ENCODE measurements at regions not wholly inside any gene's neighbourhood (a gene's known extent, or its start where the extent isn't known, plus 50 kb on each side); places are given as distances from the start of the nearest gene placed in this dataset.

- Histone ChIP-seq H3K27ac (no peak overlapping the region), H3K9me3 (ENCODE audit: low read depth) (no peaks in the 10 kb centered on the region), H3K9ac (no peak overlapping the region), H3K27me3 (replicated peaks; ENCODE audit: insufficient read depth) (no peaks in the 10 kb centered on the region), H2AFZ (no peak overlapping the region), H3K9me2 (ENCODE audit: insufficient read depth) (no peaks in the 10 kb centered on the region), H3K4me2 (ENCODE audit: unreplicated experiment) (no peak overlapping the region), H3F3A (ENCODE audit: insufficient read depth) (no peaks in the 10 kb centered on the region), H4K20me1 (ENCODE audit: insufficient read depth) (no peaks in the 10 kb centered on the region), H3K4me3 (no peak overlapping the region), H3K79me2 (ENCODE audit: insufficient read depth) (no peaks in the 10 kb centered on the region), H3K36me3 (ENCODE audit: low read depth) (no peaks in the 10 kb centered on the region), H3K4me1 (ENCODE audit: insufficient read depth) (peaks cover 7% of the 10 kb centered on the region)
- no peak for TF ChIP-seq EZH2 (IDR thresholded peaks at IDR 0.05; ENCODE audit: insufficient read depth, poor library complexity, severe bottlenecking)
- no peak for TF ChIP-seq EZH2phosphoT487 (IDR thresholded peaks at IDR 0.05; ENCODE audit: insufficient read depth, low read depth)
- in situ Hi-C loops (cut with MboI): no loop called here
- 24% methylated on average over 1 of the region's 1 CpG for WGBS, 2 experiments (ENCODE audit: low coverage in 1 of 2, low lambda C conversion rate in 2 of 2, missing lambda C conversion rate in 2 of 2)
- peak; percentile 20 for DNase-seq
Observed at GRCh38 chr7:80403686-80404241, 108.1 kb downstream of the GNAT3 start.

- Histone ChIP-seq H3K9me3 (ENCODE audit: low read depth) (no peaks in the 10 kb centered on the region), H3K4me3 (no peak overlapping the region), H3K9ac (no peak overlapping the region), H3K4me1 (ENCODE audit: insufficient read depth) (peaks cover 7% of the 10 kb centered on the region), H3K27me3 (replicated peaks; ENCODE audit: insufficient read depth) (no peaks in the 10 kb centered on the region), H3K9me2 (ENCODE audit: insufficient read depth) (no peaks in the 10 kb centered on the region), H3K36me3 (ENCODE audit: low read depth) (no peaks in the 10 kb centered on the region), H3K79me2 (ENCODE audit: insufficient read depth) (no peaks in the 10 kb centered on the region), H3K4me2 (ENCODE audit: unreplicated experiment) (no peak overlapping the region), H3K27ac (no peak overlapping the region), H4K20me1 (ENCODE audit: insufficient read depth) (no peaks in the 10 kb centered on the region), H3F3A (ENCODE audit: insufficient read depth) (no peaks in the 10 kb centered on the region), H2AFZ (no peak overlapping the region)
- no peak for DNase-seq
- TF ChIP-seq EZH2phosphoT487 (IDR thresholded peaks at IDR 0.05; ENCODE audit: insufficient read depth, low read depth): no peak
- no peak for TF ChIP-seq EZH2 (IDR thresholded peaks at IDR 0.05; ENCODE audit: insufficient read depth, poor library complexity, severe bottlenecking)
- in situ Hi-C loops (cut with MboI): no loop called here
- 90 to 91% methylated on average over 1 of the region's 1 CpG for WGBS, 2 experiments (ENCODE audit: low coverage in 1 of 2, low lambda C conversion rate in 2 of 2, missing lambda C conversion rate in 2 of 2)
Observed at GRCh38 chr7:80401708-80402107, 110.2 kb downstream of the GNAT3 start.

- TF ChIP-seq EZH2 (IDR thresholded peaks at IDR 0.05; ENCODE audit: insufficient read depth, poor library complexity, severe bottlenecking) (no peak), EZH2phosphoT487 (IDR thresholded peaks at IDR 0.05; ENCODE audit: insufficient read depth, low read depth) (no peak)
- H4K20me1 ChIP-seq (ENCODE audit: insufficient read depth): no peaks in the 10 kb centered on the region
- H3K9me2 ChIP-seq (ENCODE audit: insufficient read depth): no peaks in the 10 kb centered on the region
- no peak overlapping the region for H2AFZ ChIP-seq
- no peaks in the 10 kb centered on the region for H3K4me1 ChIP-seq (ENCODE audit: insufficient read depth)
- H3K9me3 ChIP-seq (ENCODE audit: low read depth): no peaks in the 10 kb centered on the region
- no peak overlapping the region for H3K9ac ChIP-seq
- H3K36me3 ChIP-seq (ENCODE audit: low read depth): no peaks in the 10 kb centered on the region
- no peak overlapping the region for H3K4me2 ChIP-seq (ENCODE audit: unreplicated experiment)
- H3K79me2 ChIP-seq (ENCODE audit: insufficient read depth): no peaks in the 10 kb centered on the region
- in situ Hi-C loops (cut with MboI): loop anchor here (10.0 kb wide), 1 partner anchor 299 kb away; no protein-coding TSS in a partner anchor
- WGBS, 2 experiments (ENCODE audit: low coverage in 1 of 2, low lambda C conversion rate in 2 of 2, missing lambda C conversion rate in 2 of 2): 68 to 69% methylated on average over 2 of the region's 2 CpGs
- H3K27ac ChIP-seq: no peak overlapping the region
- DNase-seq: no peak
- no peaks in the 10 kb centered on the region for H3F3A ChIP-seq (ENCODE audit: insufficient read depth)
- no peaks in the 10 kb centered on the region for H3K27me3 ChIP-seq (replicated peaks; ENCODE audit: insufficient read depth)
- H3K4me3 ChIP-seq: no peak overlapping the region
Observed at GRCh38 chr7:80393786-80394185, 118.1 kb downstream of the GNAT3 start.

GRCh38 chr7:80392229-80393169 is 119.4 kb downstream of the GNAT3 start:
- in situ Hi-C loops (cut with MboI): loop anchor here (10.0 kb wide), 1 partner anchor 298 kb away; no protein-coding TSS in a partner anchor

More at GRCh38 chr7:80392229-80393169, 119.4 kb downstream of the GNAT3 start:
- H3K9ac ChIP-seq: no peak overlapping the region
- no peak overlapping the region for H3K4me3 ChIP-seq
- H3K4me1 ChIP-seq (ENCODE audit: insufficient read depth): no peaks in the 10 kb centered on the region
- 51 to 53% methylated on average over 4 of the region's 4 CpGs for WGBS, 2 experiments (ENCODE audit: low coverage in 1 of 2, low lambda C conversion rate in 2 of 2, missing lambda C conversion rate in 2 of 2)
- H3K9me3 ChIP-seq (ENCODE audit: low read depth): no peaks in the 10 kb centered on the region
- DNase-seq: peak; percentile 58
- TF ChIP-seq EZH2 (IDR thresholded peaks at IDR 0.05; ENCODE audit: insufficient read depth, poor library complexity, severe bottlenecking) (no peak), EZH2phosphoT487 (IDR thresholded peaks at IDR 0.05; ENCODE audit: insufficient read depth, low read depth) (no peak)
- no peaks in the 10 kb centered on the region for H3F3A ChIP-seq (ENCODE audit: insufficient read depth)
- H3K9me2 ChIP-seq (ENCODE audit: insufficient read depth): no peaks in the 10 kb centered on the region
- H2AFZ ChIP-seq: no peak overlapping the region
- no peaks in the 10 kb centered on the region for H3K27me3 ChIP-seq (replicated peaks; ENCODE audit: insufficient read depth)
- no peaks in the 10 kb centered on the region for H4K20me1 ChIP-seq (ENCODE audit: insufficient read depth)
- no peak overlapping the region for H3K4me2 ChIP-seq (ENCODE audit: unreplicated experiment)
- no peaks in the 10 kb centered on the region for H3K79me2 ChIP-seq (ENCODE audit: insufficient read depth)
- H3K36me3 ChIP-seq (ENCODE audit: low read depth): no peaks in the 10 kb centered on the region
- no peak overlapping the region for H3K27ac ChIP-seq
